Prostate gland (tissue), 2 donors: ENCODE measurements at regions not wholly inside any gene's neighbourhood (a gene's known extent, or its start where the extent isn't known, plus 50 kb on each side); places are given as distances from the start of the nearest gene placed in this dataset.

Experiments used
- CTCF ChIP-seq, 4 experiments: fragments of 200-600 bp in 2 of 4; fragments of 450-650 bp in 2 of 4; sonication (generic) in 2 of 4; IDR thresholded peaks; 1 replicate in 3 of 4; 2 replicates in 1 of 4; pipeline ENCODE4 v1.5.1; 2016 to 2019; ENCODE audit warnings: antibody characterized with exemption in 4 of 4, mild to moderate bottlenecking in 2 of 4, moderate library complexity in 2 of 4
- POLR2AphosphoS5 ChIP-seq: sonication (generic); formaldehyde crosslinking; IDR thresholded peaks from one replicate; pipeline ENCODE4 v1.6.1; 2017; ENCODE audit warnings: antibody characterized with exemption

- TF ChIP-seq CTCF (IDR thresholded peaks at IDR 0.05) (no peak), POLR2AphosphoS5 (no peak)
These were observed 88.1 kb upstream of the SSBP2 start for GRCh38 chr5:81839034-81839433.
